ENCODE measurements at regions not wholly inside any gene's neighbourhood (a gene's known extent, or its start where the extent isn't known, plus 50 kb on each side); places are given as distances from the start of the nearest gene placed in this dataset.

DNA sequence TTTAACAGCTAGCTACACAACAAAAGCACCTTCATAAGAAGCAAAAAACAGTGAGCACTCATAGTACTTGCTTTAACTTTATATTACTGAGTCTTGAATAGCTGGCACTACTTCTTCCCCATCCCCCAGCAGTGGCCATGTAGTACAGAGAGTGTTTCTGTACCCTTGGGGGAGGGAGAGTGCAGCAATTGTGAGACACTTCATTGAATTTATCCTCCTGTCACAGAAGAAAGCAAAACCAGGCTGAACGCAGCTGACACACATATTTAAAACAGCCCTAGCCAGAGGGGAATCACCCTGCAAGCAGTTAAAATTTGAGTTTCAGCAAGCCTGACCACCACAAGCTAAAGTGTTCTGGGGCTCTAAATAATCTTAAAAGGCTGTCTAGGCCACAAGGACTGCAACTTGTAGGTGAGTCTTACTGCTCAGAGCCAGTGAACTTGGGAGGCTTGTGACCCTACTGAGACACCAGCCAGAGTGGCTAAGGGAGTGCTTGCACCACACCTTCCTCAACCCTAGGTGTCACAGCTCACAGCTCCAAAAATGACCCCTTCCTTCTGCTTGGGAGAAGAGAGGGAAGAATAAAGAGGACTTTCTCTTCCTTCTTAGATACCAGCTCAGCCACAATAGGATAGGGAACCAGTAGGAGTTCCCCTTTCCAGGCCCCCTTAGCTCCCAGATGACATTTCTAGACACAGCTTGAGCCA, 97.7 kb upstream of the MEOX2 start:
- FAIRE-seq, result no peak

DNA sequence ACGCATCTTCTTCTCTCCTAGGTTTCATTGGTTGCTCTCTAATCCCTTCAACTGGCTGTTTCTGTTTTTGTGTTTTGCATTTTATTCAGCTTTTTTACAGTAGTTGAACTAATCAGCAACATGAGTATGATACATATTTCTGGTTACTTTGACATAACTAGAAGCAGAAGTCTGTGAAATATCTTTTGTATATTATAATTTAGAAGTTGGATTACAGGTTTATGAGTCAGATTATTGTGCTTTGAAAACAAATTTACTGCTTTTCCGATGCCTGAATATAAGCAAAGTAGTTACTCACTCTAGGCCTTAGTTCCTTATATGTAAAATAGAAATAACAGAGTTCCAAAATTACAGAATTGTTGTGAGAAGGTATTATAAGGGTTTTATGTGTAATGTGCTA, 96.2 kb upstream of the MEOX2 start:
- no peak for DNase-seq (ENCODE audit: insufficient read length, low spot score)
- FAIRE-seq, result no peak

More for the DNA sequence above, 97.7 kb upstream of the MEOX2 start:
- no peak for DNase-seq (ENCODE audit: insufficient read length, low spot score)

DNA sequence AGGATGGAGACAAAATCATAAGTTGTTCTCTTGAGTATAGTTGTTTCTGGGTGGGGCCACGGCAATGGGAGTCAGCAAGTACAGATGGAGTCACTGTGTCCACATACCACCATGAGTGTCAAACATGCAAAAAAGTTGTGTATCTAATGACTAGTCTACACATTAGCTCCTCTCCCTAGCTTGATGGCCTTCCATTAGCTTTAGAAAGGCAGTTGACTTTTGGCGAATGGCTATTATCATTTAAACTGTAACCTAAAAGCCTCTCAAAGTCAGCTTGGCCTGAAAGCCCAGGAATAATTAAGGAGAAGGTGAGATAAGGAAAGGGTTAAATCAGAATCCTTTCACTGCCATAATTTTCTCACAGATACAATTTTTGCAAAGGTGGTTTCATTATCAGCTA, 95.5 kb upstream of the MEOX2 start:
- DNase-seq (ENCODE audit: insufficient read length, low spot score) (no peak), FAIRE-seq (no peak)

DNA sequence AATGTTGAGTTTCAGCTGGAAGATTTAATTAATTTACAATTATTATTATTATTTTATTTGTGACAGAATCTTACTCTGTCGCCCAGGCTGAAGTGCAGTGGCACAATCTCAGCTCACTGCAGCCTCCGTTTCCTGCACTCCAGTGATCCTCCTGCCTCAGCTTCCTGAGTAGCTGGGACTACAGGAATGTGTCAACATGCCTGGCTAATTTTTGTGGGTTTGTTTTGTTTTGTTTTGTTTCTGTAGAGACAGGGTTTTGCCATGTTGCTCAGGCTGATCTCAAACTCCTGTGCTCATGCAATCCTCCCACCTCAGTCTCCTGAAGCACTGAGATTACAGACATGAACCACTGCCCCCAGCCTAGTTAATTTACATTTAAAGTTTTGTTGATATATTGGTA, 93.8 kb upstream of the MEOX2 start:
- DNase-seq (ENCODE audit: insufficient read length, low spot score) (no peak), FAIRE-seq (no peak)

DNA sequence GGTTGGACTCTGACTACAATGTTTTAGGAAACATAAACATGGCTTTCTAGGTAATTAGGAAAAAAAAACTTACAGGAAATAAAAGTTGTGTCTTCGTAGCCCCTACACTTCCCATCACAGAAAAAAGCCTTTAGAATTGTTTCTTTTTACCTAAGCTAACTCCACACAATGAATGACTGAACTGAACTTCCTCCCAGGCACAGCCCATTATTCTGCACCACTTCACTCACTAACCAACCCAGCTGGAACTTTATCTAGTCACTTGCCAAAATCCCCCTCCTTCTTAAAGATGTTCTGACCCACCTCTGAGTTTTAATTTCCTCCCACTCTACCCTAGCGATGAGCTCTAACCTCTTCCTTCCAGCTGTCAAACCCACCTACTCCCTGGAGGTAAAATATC, 91.7 kb upstream of the MEOX2 start:
- DNase-seq (ENCODE audit: insufficient read length, low spot score) (no peak), FAIRE-seq (no peak)

DNA sequence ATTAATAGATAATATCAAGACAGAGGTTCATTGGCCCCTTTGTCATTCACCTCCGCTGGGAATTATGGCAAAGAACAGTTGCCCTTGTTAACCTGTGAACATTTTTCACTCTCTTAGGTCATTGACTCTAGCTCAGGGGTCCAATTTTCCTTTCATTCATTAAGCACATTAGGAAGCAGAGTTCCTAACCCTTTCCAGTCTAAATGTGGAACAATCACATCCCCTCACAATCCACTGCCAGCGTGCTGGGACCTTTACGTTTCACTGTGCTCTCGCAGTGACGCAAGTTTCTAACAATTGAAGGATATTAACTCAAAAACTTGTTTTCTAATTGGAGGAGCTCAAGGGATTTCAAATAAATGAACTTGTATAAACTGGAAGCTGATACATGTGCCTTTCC, 79.3 kb upstream of the MEOX2 start:
- DNase-seq (ENCODE audit: insufficient read length, low spot score) (no peak), FAIRE-seq (no peak)

DNA sequence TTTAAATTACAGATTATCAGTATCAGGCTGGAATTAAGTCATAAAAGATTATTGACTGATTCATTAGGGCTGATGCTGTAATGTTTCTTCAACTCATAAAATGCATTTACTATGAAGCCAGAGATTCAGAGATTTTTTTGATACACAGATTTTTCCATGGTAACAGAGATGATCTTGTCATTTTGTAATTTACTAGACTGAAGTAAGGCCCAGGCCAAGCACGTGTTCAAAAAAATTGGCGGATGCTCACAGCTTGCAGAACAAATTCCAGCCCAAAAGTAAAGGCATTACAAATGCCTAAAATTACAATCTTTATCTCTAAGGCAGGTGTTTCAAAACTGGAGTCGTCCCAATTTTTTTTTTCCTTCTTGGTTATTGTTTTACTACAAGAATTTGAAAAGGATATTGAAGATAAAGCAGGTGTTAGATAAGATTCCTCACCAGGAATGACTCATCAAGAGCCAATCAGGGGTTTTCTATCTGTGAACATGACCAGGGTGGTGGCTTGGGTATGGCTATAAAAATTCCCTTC, 78.4 kb upstream of the MEOX2 start:
- FAIRE-seq (no peak), DNase-seq (ENCODE audit: insufficient read length, low spot score) (no peak)

DNA sequence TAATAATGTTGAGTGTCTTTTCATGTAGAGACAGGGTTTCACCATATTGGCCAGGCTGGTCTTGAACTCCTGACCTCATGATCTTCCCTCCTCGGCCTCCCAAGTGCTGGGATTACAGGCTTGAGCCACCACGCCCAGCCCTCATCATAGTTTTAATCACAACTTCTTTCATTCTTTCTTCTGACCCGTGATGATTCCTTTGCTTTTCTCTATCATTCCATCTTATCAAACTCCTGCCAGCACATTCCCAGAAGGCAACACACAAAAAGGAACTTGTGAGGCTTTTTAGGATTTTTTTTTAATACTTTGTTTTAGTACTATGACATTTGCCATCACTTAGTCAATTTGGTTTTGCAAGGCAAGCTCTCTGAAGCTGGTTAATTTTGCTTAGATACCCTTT, 77.5 kb upstream of the MEOX2 start:
- FAIRE-seq, result no peak
- no peak for DNase-seq (ENCODE audit: insufficient read length, low spot score)

DNA sequence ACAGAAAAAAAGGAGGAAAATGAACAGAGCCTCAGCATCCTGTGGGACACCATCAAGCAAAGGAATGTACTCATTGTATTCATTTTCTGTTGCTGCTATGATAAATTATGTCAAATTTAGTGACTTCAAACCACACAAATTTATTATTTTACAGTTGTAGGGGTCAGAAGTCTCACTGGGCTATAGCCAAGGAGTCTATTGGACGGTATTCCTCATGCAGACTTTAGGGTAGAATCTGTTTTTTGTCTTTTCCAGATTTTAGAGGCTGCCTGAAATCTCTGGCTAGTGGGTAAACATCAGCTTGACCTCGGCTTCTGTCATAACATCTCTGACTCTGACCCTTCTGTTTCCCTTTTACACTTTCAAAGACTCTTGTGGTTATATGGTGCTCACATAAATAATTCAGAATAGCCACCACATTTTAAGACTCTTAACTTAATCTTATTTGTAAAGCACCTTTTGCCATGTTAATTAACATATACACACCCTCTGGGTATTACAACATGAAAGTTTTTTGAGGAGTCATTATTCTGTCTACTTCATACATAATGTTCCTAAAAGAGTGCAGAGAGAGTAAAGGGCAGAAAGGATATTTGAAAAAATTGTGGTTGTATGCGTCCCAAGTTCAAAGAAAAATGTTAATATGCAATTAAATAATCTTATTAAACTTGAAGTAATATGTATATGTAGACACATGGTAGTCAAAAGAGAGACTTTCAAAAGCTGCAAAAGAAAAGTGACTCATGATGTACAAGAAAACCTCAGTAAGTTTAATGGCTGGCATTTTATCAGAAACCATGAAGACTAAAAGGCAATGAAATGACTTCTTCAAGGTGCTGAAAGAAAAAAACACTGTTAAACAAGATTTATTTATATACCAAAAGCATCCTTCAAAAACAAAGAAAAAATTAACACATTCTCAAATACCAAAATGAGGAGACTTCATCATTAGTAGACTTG, 70.8 kb upstream of the MEOX2 start:
- no peak for FAIRE-seq
- DNase-seq (ENCODE audit: insufficient read length, low spot score), result no peak

DNA sequence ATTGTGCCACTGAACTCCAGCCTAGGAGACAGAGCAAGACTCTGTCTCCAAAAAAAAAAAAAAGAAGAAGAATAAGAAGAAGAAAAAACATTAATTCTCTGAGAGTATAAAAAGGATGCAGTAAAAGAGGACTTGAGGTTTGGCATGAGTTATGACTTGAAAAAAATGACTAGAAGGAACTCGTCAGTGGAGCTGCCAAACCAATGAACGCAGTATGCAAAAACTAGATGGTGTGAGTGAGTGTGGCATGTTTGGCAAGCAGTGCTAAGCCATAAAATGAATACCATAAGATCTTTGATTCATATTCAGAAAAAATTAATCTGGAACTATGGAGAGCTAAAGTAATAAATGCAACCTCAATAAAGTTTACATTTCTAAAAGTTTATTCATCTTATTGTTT, 68.6 kb upstream of the MEOX2 start:
- DNase-seq (ENCODE audit: insufficient read length, low spot score), result no peak
- FAIRE-seq, result no peak

DNA sequence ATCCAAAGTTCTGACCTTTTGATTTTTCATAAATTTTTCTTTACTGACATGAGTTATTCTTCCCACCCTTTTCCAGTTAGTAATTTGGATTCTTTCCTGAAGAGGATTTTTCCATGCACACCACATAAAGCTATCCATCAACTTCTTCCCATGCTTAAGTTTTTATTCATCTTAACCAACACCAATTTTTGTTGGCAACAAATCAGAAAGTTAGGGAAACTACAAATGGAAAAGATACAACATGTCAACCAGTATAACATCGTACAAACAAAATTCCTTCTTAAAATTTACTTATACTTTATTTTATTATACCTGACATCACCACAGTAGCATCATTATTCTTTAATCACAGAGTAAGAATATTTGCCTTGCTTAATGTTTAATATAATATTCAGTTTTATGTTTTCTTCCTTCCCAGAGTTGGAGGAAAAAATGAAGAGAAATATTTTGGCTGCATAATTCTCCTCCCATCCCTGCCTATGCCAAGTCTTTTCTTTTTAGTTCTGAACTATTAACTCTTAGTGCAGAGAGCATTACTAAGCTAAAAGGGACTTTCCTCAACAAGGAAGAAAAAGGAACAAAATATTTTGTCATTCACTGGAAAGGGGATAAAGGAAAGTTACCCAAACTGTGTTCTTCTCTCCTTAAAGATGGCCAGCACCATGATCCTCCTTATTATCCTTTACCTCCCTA, 67.5 kb upstream of the MEOX2 start:
- no peak for DNase-seq (ENCODE audit: insufficient read length, low spot score)
- FAIRE-seq, result no peak

DNA sequence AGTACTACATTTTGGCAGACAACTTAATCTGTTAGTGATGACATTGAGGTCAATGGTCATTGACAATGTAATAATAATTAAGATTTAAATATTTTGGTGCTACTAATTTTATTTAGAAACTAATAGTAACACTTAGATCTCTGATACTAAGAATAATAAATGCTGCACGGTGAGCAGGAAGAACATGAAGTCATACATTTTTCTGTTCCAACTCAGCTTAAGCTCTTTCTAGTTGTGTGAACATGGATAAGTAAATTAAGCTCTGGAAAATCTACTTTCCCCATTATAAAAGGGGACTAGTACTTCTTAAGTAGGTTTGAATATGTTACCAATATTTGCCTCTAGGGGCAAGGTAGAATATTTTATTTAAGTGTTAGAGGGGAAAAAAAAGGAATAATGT, 65.9 kb upstream of the MEOX2 start:
- no peak for DNase-seq (ENCODE audit: insufficient read length, low spot score)
- no peak for FAIRE-seq

DNA sequence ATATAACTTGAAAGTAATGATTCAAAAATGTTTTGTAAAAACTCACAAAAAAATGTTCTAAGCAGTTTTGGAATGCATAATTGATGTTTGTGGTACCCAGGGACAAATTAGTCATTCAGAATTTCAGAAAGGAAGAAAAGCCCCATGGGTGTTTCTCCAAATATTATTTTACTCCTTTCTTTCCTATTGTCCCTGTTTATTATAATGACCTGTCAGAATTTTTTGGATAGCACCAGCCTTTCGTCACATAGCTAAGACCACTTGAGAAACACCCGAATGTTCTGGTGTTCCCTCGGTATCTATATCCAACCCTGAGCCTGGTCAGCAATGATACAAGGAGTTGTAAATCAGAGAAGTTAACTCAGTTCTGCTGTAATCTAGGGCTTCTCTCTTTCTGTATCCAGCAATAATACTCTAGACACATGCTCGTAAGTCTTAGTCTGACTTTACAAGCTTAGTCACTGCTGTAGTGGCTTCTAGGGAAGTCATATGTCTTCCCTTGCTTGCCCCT, 64.8 kb upstream of the MEOX2 start:
- FAIRE-seq (no peak), DNase-seq (ENCODE audit: insufficient read length, low spot score) (no peak)

DNA sequence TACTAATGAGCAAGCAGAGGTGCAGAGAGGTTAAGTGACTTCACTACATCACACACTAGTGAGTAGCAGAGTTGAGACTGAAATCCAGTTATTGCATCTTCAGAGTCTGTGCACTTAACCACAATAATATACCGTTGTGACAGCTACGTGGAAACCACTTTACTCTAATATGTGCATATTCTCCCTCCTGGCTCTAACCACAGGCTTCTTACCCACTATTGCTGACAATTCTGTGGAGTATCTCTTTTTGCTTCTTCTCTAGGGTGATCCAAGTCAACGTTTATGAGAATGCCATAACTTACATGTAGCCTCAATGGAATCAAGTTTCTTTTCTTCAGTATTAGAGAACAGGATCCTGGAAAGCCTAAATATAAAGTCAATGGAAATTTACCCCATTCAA, 64.2 kb upstream of the MEOX2 start:
- FAIRE-seq (no peak), DNase-seq (ENCODE audit: insufficient read length, low spot score) (no peak)

DNA sequence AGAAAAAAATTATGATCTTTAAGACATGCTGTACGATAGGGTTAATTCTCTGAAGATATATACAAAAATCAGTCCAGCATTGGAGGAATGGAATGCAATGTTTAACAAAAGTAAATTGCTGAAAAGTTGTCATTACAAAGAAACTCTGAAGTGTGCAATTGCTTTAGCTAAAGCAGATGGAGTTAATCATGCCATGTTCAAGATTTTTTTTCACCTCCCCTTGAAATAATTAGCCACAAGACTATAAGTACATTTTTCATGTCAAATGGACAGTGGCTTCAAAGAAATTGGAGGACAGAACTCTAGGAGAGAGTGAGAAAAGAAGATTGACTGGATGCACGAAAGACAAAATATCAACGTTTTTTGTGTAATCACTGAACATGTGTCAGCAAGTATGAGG, 63.1 kb upstream of the MEOX2 start:
- FAIRE-seq, result no peak

DNA sequence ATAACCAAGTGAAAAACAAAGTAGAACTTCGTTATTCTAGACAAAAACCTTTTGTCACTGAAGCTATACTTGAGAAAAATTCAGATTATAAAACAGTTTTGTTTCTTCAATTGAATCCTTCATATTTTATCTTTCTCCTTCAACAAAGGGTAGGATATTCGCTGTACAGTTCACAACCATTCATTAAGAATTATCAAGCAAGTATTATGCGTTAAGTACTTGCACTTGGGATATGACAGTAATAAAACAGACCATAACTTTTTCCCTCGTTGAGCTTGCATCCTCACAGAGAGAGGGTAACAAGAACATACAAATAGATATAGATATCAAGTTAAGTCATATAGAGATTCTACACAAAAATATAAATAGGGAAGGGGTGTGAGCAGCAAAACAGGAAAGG, 61.2 kb upstream of the MEOX2 start:
- no peak for DNase-seq (ENCODE audit: insufficient read length, low spot score)
- FAIRE-seq, result no peak

More for the DNA sequence above, 63.1 kb upstream of the MEOX2 start:
- DNase-seq (ENCODE audit: insufficient read length, low spot score), result no peak

DNA sequence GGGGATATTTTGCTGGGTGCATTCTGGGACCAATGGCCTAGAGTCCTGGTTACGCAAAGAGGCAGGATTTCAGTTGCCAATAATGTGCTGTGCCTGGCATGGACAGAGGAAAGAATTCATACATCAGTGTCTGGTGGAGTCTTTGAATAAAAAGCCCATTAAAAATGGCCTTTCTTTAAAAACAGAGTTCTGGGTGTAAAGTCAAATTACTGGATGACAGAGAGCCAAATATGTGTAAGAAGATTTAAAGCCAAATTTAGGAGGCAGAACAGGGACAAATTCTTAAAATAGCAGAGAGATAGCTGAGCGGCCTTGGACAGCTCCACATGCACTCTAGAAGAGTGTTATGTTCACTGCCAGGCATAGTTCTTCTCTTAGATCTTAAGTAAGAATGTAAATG, 60.8 kb upstream of the MEOX2 start:
- FAIRE-seq (no peak), DNase-seq (ENCODE audit: insufficient read length, low spot score) (no peak)

DNA sequence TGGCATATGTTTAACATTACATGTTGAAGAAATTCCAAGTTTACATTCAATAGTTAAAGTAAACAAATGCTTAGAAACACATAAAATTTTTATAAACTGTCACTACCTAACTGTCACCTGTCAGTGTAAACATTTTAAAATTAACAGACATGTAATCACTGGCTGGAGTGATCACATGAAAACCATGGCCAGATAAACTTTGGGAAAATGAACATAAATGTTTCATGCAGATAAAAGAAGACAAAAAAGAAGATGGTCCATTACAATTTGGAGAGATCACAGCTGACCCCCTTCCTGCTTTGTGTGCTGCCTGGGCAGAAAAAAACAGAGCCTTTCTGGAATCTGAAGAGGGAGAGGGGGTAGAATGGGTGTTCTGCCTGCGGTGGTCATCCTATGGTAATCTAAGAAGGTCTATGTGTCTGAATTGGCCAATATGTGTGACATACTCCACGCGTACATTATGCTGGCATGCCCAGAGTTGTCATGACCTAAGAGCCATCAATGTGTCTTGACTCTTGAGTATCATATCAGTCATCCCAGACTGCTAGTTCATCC, 57.5 kb upstream of the MEOX2 start:
- DNase-seq (ENCODE audit: insufficient read length, low spot score) (no peak), FAIRE-seq (no peak)

DNA sequence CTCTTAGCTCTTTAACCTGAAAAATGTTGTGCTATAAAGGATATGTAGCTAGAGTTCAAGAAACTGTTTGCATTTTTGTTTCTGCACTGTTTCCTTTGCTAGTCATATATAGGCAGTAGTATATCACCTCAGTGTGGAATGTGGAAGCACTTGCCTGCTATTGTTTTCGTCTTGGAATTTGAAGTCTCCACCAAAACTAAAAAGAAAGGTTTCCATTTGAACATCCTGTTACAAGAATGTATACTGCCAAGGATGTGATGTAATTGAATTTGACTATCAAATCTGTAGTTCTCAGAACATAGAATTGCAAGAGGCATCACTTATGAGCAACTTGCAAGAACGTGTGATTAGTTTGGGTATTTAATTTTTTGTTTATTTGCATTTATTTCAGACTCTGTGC, 51.1 kb upstream of the MEOX2 start:
- FAIRE-seq (no peak), DNase-seq (ENCODE audit: insufficient read length, low spot score) (no peak)

All from GM19239 (cell line).